Mesenchymal stem cell (in vitro differentiated cells and primary cell): ENCODE measurements at regions not wholly inside any gene's neighbourhood (a gene's known extent, or its start where the extent isn't known, plus 50 kb on each side); places are given as distances from the start of the nearest gene placed in this dataset.

ENCODE experiments used
- DNase-seq: peaks from one replicate; pipeline ENCODE4 v3.0.0-alpha.2; 2013
- H2AFZ ChIP-seq: one replicate; pipeline ENCODE4 v1.6.1; 2013; ENCODE audit warnings: low read depth, mild to moderate bottlenecking, control low read depth, inconsistent platforms, low read length, moderate library complexity
- H2AK5ac ChIP-seq: 2 replicates; pipeline ENCODE4 v1.6.1; 2013; ENCODE audit warnings: low read length, moderate library complexity, mild to moderate bottlenecking, inconsistent platforms; ENCODE audit not compliant: severe bottlenecking
- H2BK120ac ChIP-seq: one replicate; pipeline ENCODE4 v1.6.1; 2013; ENCODE audit warnings: low read depth, mild to moderate bottlenecking, inconsistent platforms, low read length, moderate library complexity
- H2BK12ac ChIP-seq, 2 experiments: one replicate each; pipeline ENCODE4 v1.6.1; 2013; ENCODE audit warnings: inconsistent platforms in 2 of 2, low read length in 2 of 2, mild to moderate bottlenecking in 2 of 2, moderate library complexity in 2 of 2, control low read depth in 1 of 2
- H2BK15ac ChIP-seq: one replicate; pipeline ENCODE4 v1.6.1; 2013; ENCODE audit warnings: mild to moderate bottlenecking, low read depth, inconsistent platforms; ENCODE audit not compliant: poor library complexity, severe bottlenecking
- H2BK5ac ChIP-seq: 2 replicates; pipeline ENCODE4 v1.6.1; 2013; ENCODE audit warnings: low read depth, mild to moderate bottlenecking, low read length, control low read depth, inconsistent platforms; ENCODE audit not compliant: poor library complexity, severe bottlenecking
- H3K14ac ChIP-seq, 2 experiments: one replicate each; pipeline ENCODE4 v1.6.1; 2013; ENCODE audit warnings: inconsistent platforms in 2 of 2, low read length in 2 of 2, control low read depth in 1 of 2, mild to moderate bottlenecking in 1 of 2, moderate library complexity in 1 of 2
- H3K18ac ChIP-seq, 2 experiments: one replicate each; pipeline ENCODE4 v1.6.1; 2013; ENCODE audit warnings: inconsistent platforms in 2 of 2, low read length in 2 of 2, control low read depth in 1 of 2, low read depth in 1 of 2, mild to moderate bottlenecking in 1 of 2
- H3K23ac ChIP-seq, 2 experiments: one replicate each; pipeline ENCODE4 v1.6.1; 2013; ENCODE audit warnings: inconsistent platforms in 2 of 2, low read length in 2 of 2, mild to moderate bottlenecking in 2 of 2, moderate library complexity in 2 of 2, control low read depth in 1 of 2
- H3K27ac ChIP-seq: 2 replicates; pipeline ENCODE4 v1.5.1; 2013; ENCODE audit warnings: mild to moderate bottlenecking, moderate library complexity, low read length, control low read depth, inconsistent platforms; ENCODE audit not compliant: poor library complexity, severe bottlenecking
- H3K27me3 ChIP-seq, 2 experiments: 2 replicates each; pipeline versions ENCODE4 v1.6.1 to v1.7.0; 2013; ENCODE audit warnings: low read length in 2 of 2, mild to moderate bottlenecking in 2 of 2, moderate library complexity in 2 of 2, control low read depth in 1 of 2, inconsistent platforms in 1 of 2; ENCODE audit not compliant: control insufficient read depth in 1 of 2, insufficient read depth in 1 of 2
- H3K36me3 ChIP-seq, 2 experiments: 2 replicates each; pipeline versions ENCODE4 v1.6.1 to v1.7.0; 2013; ENCODE audit warnings: low read length in 2 of 2, control low read depth in 1 of 2, inconsistent platforms in 1 of 2, low read depth in 1 of 2, mild to moderate bottlenecking in 1 of 2; ENCODE audit not compliant: insufficient read depth in 2 of 2, control insufficient read depth in 1 of 2
- H3K4ac ChIP-seq, 2 experiments: one replicate each; pipeline ENCODE4 v1.6.1; 2013; ENCODE audit warnings: inconsistent platforms in 2 of 2, low read length in 2 of 2, mild to moderate bottlenecking in 2 of 2, moderate library complexity in 2 of 2, control low read depth in 1 of 2, low read depth in 1 of 2
- H3K4me1 ChIP-seq: 2 replicates; pipeline ENCODE4 v1.6.1; 2013; ENCODE audit warnings: low read depth, low read length, control low read depth; ENCODE audit not compliant: control insufficient read depth, insufficient read depth
- H3K4me2 ChIP-seq: 2 replicates; pipeline ENCODE4 v1.6.1; 2013; ENCODE audit warnings: low read length, mild to moderate bottlenecking, inconsistent platforms; ENCODE audit not compliant: poor library complexity, severe bottlenecking
- H3K4me3 ChIP-seq, 2 experiments: 2 replicates each; pipeline versions ENCODE4 v1.5.1 to v1.7.0; 2013; ENCODE audit warnings: low read length in 2 of 2, mild to moderate bottlenecking in 2 of 2, control low read depth in 1 of 2, low read depth in 1 of 2; ENCODE audit not compliant: insufficient read depth in 1 of 2
- H3K79me1 ChIP-seq: replicated peaks from 2 replicates; pipeline ENCODE4 v1.6.1; 2013; ENCODE audit warnings: mild to moderate bottlenecking, control low read depth, low read length, inconsistent platforms; ENCODE audit not compliant: poor library complexity, severe bottlenecking
- H3K9ac ChIP-seq: 2 replicates; pipeline ENCODE4 v1.7.0; 2013; ENCODE audit warnings: mild to moderate bottlenecking, low read length, moderate library complexity
- H3K9me3 ChIP-seq: 2 replicates; pipeline ENCODE4 v1.7.0; 2013; ENCODE audit warnings: mild to moderate bottlenecking, low read length; ENCODE audit not compliant: control insufficient read depth
- H4K8ac ChIP-seq: one replicate; pipeline ENCODE4 v1.6.1; 2013; ENCODE audit warnings: inconsistent platforms, mild to moderate bottlenecking, low read length, moderate library complexity
- H4K91ac ChIP-seq: one replicate; pipeline ENCODE4 v1.6.1; 2013; ENCODE audit warnings: mild to moderate bottlenecking, low read length, inconsistent platforms
- WGBS: methylation state at CpG from one replicate; pipeline ENCODE4 v1.1.7; 2013; ENCODE audit warnings: mixed read lengths; 5-methylcytosine and 5-hydroxymethylcytosine counted together

DNA sequence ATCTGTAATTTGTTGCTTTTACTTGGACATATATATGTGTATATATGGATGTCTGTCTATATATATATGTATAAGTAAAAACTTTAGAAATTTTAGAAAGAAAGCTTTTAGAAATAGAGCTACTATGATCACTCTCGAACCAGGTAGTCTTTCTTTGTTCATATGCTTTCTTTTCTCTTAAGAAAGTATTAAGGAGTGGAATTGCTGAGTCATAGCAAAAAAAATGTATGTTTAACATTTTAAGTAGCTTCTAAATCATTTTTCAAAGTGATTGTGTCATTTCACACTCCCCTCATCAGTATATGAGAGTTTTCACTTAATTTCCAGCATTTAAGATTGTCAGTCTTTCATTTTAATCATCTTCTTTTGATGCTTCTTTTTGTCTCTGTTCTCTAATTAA lies 447.9 kb upstream of the TECRL start:
- Histone ChIP-seq H3K23ac (no peak overlapping the region), H3K79me1 (no peaks in the 10 kb centered on the region), H3K9me3 (peaks cover 2% of the 10 kb centered on the region), H3K14ac (no peak overlapping the region), H2AFZ (no peak overlapping the region), H3K4ac (no peak overlapping the region), H3K27me3 (no peaks in the 10 kb centered on the region), H3K18ac (no peak overlapping the region), H3K9ac (no peak overlapping the region), H2AK5ac (no peak overlapping the region), H3K4me2 (no peak overlapping the region), H2BK5ac (no peak overlapping the region), H3K36me3 (no peaks in the 10 kb centered on the region), H2BK12ac (no peak overlapping the region), H4K91ac (no peak overlapping the region), H2BK15ac (no peak overlapping the region), H3K4me3 (no peak overlapping the region), H3K27ac (no peak overlapping the region), H3K4me1 (no peaks in the 10 kb centered on the region), H4K8ac (no peak overlapping the region), H2BK120ac (no peak overlapping the region)
- DNase-seq, result no peak
- no CpG with 5 or more reads among the region's 1 CpG for WGBS

DNA sequence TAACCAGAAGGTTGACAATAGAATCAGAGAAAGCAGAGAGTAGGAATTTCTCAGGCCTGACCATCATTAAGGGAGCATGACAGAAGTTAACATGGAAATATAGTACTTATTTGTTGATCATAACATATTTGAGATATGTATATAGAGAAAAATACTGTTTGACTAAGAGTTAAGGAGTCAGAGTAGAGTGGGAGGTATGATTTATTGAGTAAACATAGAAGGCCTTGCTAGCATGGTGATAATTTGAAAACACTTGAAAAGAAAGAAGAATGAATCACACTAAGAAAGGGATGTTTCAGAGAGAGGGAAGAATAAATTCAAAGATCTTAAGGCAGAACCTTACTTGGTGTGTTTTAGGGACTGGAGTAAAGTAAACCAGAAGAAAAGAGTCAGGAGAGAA lies 437.2 kb upstream of the TECRL start:
- Histone ChIP-seq H3K4me1 (no peaks in the 10 kb centered on the region), H3K27ac (no peak overlapping the region), H2BK15ac (no peak overlapping the region), H3K27me3 (no peaks in the 10 kb centered on the region), H3K4me3 (no peak overlapping the region), H3K18ac (no peak overlapping the region), H3K23ac (no peak overlapping the region), H3K36me3 (no peaks in the 10 kb centered on the region), H2BK12ac (no peak overlapping the region), H3K79me1 (no peaks in the 10 kb centered on the region), H2BK120ac (no peak overlapping the region), H3K9me3 (peaks cover 10% of the 10 kb centered on the region), H4K91ac (no peak overlapping the region), H3K14ac (no peak overlapping the region), H2AK5ac (no peak overlapping the region), H2AFZ (no peak overlapping the region), H2BK5ac (no peak overlapping the region), H3K4me2 (no peak overlapping the region), H3K4ac (no peak overlapping the region), H3K9ac (no peak overlapping the region), H4K8ac (no peak overlapping the region)
- no peak for DNase-seq

DNA sequence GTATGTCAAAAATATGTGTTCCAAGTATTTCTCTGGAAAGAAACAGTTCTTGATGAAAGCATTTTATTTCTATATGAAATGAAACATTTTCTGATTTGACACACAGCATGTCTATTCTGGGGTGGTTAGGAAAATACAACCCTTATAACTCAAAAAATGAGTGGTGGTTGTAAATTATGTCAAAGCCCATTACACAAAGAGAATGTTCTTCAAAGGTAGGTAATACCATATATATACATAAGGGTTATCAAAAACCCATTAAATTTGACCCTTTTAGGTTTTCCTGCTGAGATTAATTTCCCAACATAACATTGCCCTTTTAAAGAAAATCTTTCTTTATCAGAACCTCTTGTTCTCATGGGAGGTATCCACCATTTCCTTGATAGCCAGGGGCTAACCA lies 420.5 kb upstream of the TECRL start:
- H3K79me1 ChIP-seq, result no peaks in the 10 kb centered on the region
- H3K23ac ChIP-seq, result no peak overlapping the region
- H3K4ac ChIP-seq, result no peak overlapping the region
- no peak overlapping the region for H3K9ac ChIP-seq
- H4K8ac ChIP-seq, result no peak overlapping the region
- H3K4me2 ChIP-seq, result no peak overlapping the region
- H3K14ac ChIP-seq, result no peak overlapping the region
- no peak overlapping the region for H2AFZ ChIP-seq
- no peak overlapping the region for H2BK120ac ChIP-seq
- no peak overlapping the region for H3K27ac ChIP-seq
- H3K9me3 ChIP-seq, result peaks cover 4% of the 10 kb centered on the region
- no peak overlapping the region for H4K91ac ChIP-seq
- H2BK5ac ChIP-seq, result no peak overlapping the region
- no peak for DNase-seq
- H2BK12ac ChIP-seq, result no peak overlapping the region
- H3K4me1 ChIP-seq, result no peaks in the 10 kb centered on the region
- no peaks in the 10 kb centered on the region for H3K27me3 ChIP-seq
- no peak overlapping the region for H2BK15ac ChIP-seq
- no peak overlapping the region for H2AK5ac ChIP-seq
- no peak overlapping the region for H3K18ac ChIP-seq
- no peak overlapping the region for H3K4me3 ChIP-seq
- H3K36me3 ChIP-seq, result no peaks in the 10 kb centered on the region

DNA sequence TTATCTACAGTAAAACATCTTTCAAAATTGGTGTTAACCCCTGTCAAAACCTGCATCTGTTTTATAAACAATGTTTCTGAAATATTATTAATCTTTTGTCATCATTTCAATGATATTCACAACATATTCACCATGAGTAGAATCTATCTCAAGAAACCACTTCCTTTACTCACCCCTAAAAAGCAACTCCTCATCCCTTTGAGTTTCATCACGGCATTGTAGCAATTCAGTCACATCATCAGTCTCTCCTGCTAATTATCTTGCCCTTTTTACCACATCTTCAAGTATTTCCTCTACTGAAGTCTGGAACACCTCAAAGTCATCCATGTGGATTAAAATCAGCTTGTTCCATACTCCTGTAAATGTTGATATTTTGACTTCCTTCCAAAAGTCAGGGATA lies 415.3 kb upstream of the TECRL start:
- no peak overlapping the region for H3K9ac ChIP-seq
- no peak overlapping the region for H4K8ac ChIP-seq
- no peak overlapping the region for H3K27ac ChIP-seq
- 57% methylated on average over 1 of the region's 1 CpG for WGBS
- H3K27me3 ChIP-seq, result no peaks in the 10 kb centered on the region
- no peak overlapping the region for H4K91ac ChIP-seq
- H2AK5ac ChIP-seq, result no peak overlapping the region
- no peak overlapping the region for H3K4me2 ChIP-seq
- H2BK12ac ChIP-seq, result no peak overlapping the region
- H3K18ac ChIP-seq, result no peak overlapping the region
- H3K23ac ChIP-seq, result no peak overlapping the region
- no peak for DNase-seq
- H3K4me1 ChIP-seq, result no peaks in the 10 kb centered on the region
- H3K36me3 ChIP-seq, result no peaks in the 10 kb centered on the region
- no peak overlapping the region for H3K4me3 ChIP-seq
- no peak overlapping the region for H2BK120ac ChIP-seq
- no peak overlapping the region for H2BK5ac ChIP-seq
- H3K14ac ChIP-seq, result no peak overlapping the region
- H2AFZ ChIP-seq, result no peak overlapping the region
- no peak overlapping the region for H2BK15ac ChIP-seq
- no peak overlapping the region for H3K4ac ChIP-seq
- peaks cover 4% of the 10 kb centered on the region for H3K9me3 ChIP-seq
- no peaks in the 10 kb centered on the region for H3K79me1 ChIP-seq
